Neuronal stem cell (in vitro differentiated cells): ENCODE measurements at regions not wholly inside any gene's neighbourhood (a gene's known extent, or its start where the extent isn't known, plus 50 kb on each side); places are given as distances from the start of the nearest gene placed in this dataset.

ENCODE experiments used
- DNase-seq: peaks from one replicate; pipeline ENCODE4 v3.0.0-alpha.2; 2013; ENCODE audit warnings: low spot score
- H2AFZ ChIP-seq: one replicate; pipeline ENCODE4 v1.6.1; 2013; ENCODE audit warnings: mild to moderate bottlenecking, low read length, inconsistent platforms
- H2AK5ac ChIP-seq: 2 replicates; pipeline ENCODE4 v1.6.1; 2013; ENCODE audit warnings: low read depth, mild to moderate bottlenecking, inconsistent platforms, low read length, moderate library complexity, mixed read lengths
- H2BK120ac ChIP-seq: 2 replicates; pipeline ENCODE4 v1.6.1; 2013; ENCODE audit warnings: low read depth, mild to moderate bottlenecking, inconsistent platforms, low read length, moderate library complexity, mixed read lengths
- H2BK12ac ChIP-seq: one replicate; pipeline ENCODE4 v1.6.1; 2013; ENCODE audit warnings: low read length, inconsistent platforms
- H2BK15ac ChIP-seq: 2 replicates; pipeline ENCODE4 v1.6.1; 2013; ENCODE audit warnings: mild to moderate bottlenecking, low read length, inconsistent platforms, mixed read lengths
- H2BK5ac ChIP-seq: one replicate; pipeline ENCODE4 v1.6.1; 2013; ENCODE audit warnings: inconsistent platforms, mild to moderate bottlenecking, low read length, moderate library complexity
- H3K14ac ChIP-seq: one replicate; pipeline ENCODE4 v1.6.1; 2013; ENCODE audit warnings: low read length, inconsistent platforms
- H3K18ac ChIP-seq: 2 replicates; pipeline ENCODE4 v1.6.1; 2013; ENCODE audit warnings: low read length, inconsistent platforms
- H3K23ac ChIP-seq: 2 replicates; pipeline ENCODE4 v1.6.1; 2013; ENCODE audit warnings: low read depth, mild to moderate bottlenecking, mixed read lengths, low read length, inconsistent platforms; ENCODE audit not compliant: poor library complexity
- H3K27ac ChIP-seq: replicated peaks from 3 replicates; pipeline ENCODE4 v1.5.1; 2013; ENCODE audit warnings: low read length, inconsistent platforms
- H3K27me3 ChIP-seq, 3 experiments: 2 replicates each; pipeline ENCODE4 v1.6.1; 2013; ENCODE audit warnings: low read length in 3 of 3, mild to moderate bottlenecking in 2 of 3, inconsistent platforms in 1 of 3, low read depth in 1 of 3, mixed read lengths in 1 of 3, moderate library complexity in 1 of 3; ENCODE audit not compliant: control insufficient read depth in 3 of 3, insufficient read depth in 3 of 3
- H3K36me3 ChIP-seq, 2 donors: replicated peaks in 1 of 2; 2 replicates each; pipeline ENCODE4 v1.6.1; 2013; ENCODE audit warnings: low read length in 2 of 2; ENCODE audit not compliant: control insufficient read depth in 2 of 2, insufficient read depth in 2 of 2
- H3K4ac ChIP-seq: 2 replicates; pipeline ENCODE4 v1.6.1; 2013; ENCODE audit warnings: inconsistent platforms, mild to moderate bottlenecking, low read length, moderate library complexity
- H3K4me1 ChIP-seq, 2 donors: 1 replicate in 1 of 2; 2 replicates in 1 of 2; pipeline ENCODE4 v1.6.1; 2013; ENCODE audit warnings: low read length in 2 of 2, low read depth in 1 of 2; ENCODE audit not compliant: control insufficient read depth in 2 of 2, insufficient read depth in 1 of 2
- H3K4me2 ChIP-seq: one replicate; pipeline ENCODE4 v1.6.1; 2013; ENCODE audit warnings: mild to moderate bottlenecking, low read length, inconsistent platforms; ENCODE audit not compliant: insufficient read depth, poor library complexity, severe bottlenecking
- H3K4me3 ChIP-seq, 2 donors: 2 replicates each; pipeline ENCODE4 v1.5.1; 2013; ENCODE audit warnings: low read length in 2 of 2, mild to moderate bottlenecking in 2 of 2, inconsistent platforms in 1 of 2, moderate library complexity in 1 of 2
- H3K79me1 ChIP-seq: one replicate; pipeline ENCODE4 v1.6.1; 2013; ENCODE audit warnings: low read depth, mild to moderate bottlenecking, inconsistent platforms, low read length, moderate library complexity
- H3K9ac ChIP-seq: one replicate; pipeline ENCODE4 v1.6.1; 2013; ENCODE audit warnings: mild to moderate bottlenecking, low read depth, low read length, inconsistent platforms; ENCODE audit not compliant: poor library complexity
- H3K9me3 ChIP-seq, 2 donors: replicated peaks in 1 of 2; 2 replicates each; pipeline versions ENCODE3 to v1.6.1; 2013; ENCODE audit warnings: low read length in 2 of 2, mild to moderate bottlenecking in 2 of 2, inconsistent platforms in 1 of 2, low read depth in 1 of 2, mixed read lengths in 1 of 2, moderate library complexity in 1 of 2; ENCODE audit not compliant: control insufficient read depth in 2 of 2, insufficient read depth in 1 of 2
- H4K8ac ChIP-seq: one replicate; pipeline ENCODE4 v1.6.1; 2013; ENCODE audit warnings: low read depth, mild to moderate bottlenecking, inconsistent platforms, low read length, moderate library complexity
- H4K91ac ChIP-seq: one replicate; pipeline ENCODE4 v1.6.1; 2013; ENCODE audit warnings: low read length, low read depth, mild to moderate bottlenecking, inconsistent platforms; ENCODE audit not compliant: poor library complexity
- WGBS, 2 donors: extraction: QIAGEN DNeasy Blood & Tissue Kit; methylation state at CpG; one replicate each; pipeline ENCODE4 v1.1.7; 2013; ENCODE audit warnings: missing lambda C conversion rate in 2 of 2, mixed read lengths in 1 of 2; ENCODE audit not compliant: insufficient read length in 2 of 2, insufficient replicate concordance in 1 of 2; ENCODE audit errors: extremely low coverage in 2 of 2; 5-methylcytosine and 5-hydroxymethylcytosine counted together

- no peak overlapping the region for H3K18ac ChIP-seq
- H3K14ac ChIP-seq = peak overlapping the region; percentile 47
- no peak overlapping the region for H2BK5ac ChIP-seq
- no peak overlapping the region for H2AK5ac ChIP-seq
- DNase-seq = no peak
- WGBS, 2 donors = no CpG with 5 or more reads among the region's 28 CpGs
- no peaks in the 10 kb centered on the region for H3K27me3 ChIP-seq
- peak overlapping the region in 1 of 2 donors; percentile 7 for H3K4me3 ChIP-seq
- H2BK120ac ChIP-seq = no peak overlapping the region
- H3K27ac ChIP-seq = no peak overlapping the region
- no peaks in the 10 kb centered on the region for H3K36me3 ChIP-seq
- no peak overlapping the region for H2BK12ac ChIP-seq
- H3K23ac ChIP-seq = no peak overlapping the region
- H3K79me1 ChIP-seq = no peaks in the 10 kb centered on the region
- no peak overlapping the region for H4K8ac ChIP-seq
- no peaks in the 10 kb centered on the region for H3K9me3 ChIP-seq
- no peak overlapping the region for H3K4ac ChIP-seq
- no peak overlapping the region for H3K9ac ChIP-seq
- H3K4me2 ChIP-seq = no peak overlapping the region
- peaks cover 4 to 19% of the 10 kb centered on the region in 2 donors for H3K4me1 ChIP-seq
- H2BK15ac ChIP-seq = no peak overlapping the region
- H2AFZ ChIP-seq = peak overlapping the region; percentile 0
- no peak overlapping the region for H4K91ac ChIP-seq
These were observed 276.4 kb upstream of the SFSWAP start for GRCh38 chr12:131434208-131435125.

GRCh38 chr12:131436922-131437705, 273.8 kb upstream of the SFSWAP start:
- peaks cover 4 to 19% of the 10 kb centered on the region in 2 donors for H3K4me1 ChIP-seq
- WGBS, 2 donors = no CpG with 5 or more reads among the region's 10 CpGs

GRCh38 chr12:131437706-131438492, 273.0 kb upstream of the SFSWAP start:
- Histone ChIP-seq H2BK120ac (no peak overlapping the region), H2AFZ (no peak overlapping the region), H3K27me3 (no peaks in the 10 kb centered on the region), H3K14ac (no peak overlapping the region), H2BK5ac (no peak overlapping the region), H2BK12ac (no peak overlapping the region), H2BK15ac (no peak overlapping the region), H3K9ac (no peak overlapping the region), H4K8ac (no peak overlapping the region), H3K4me3 (no peak overlapping the region), H3K4me1 (peaks cover 0 to 13% of the 10 kb centered on the region in 2 donors), H3K18ac (no peak overlapping the region), H3K36me3 (no peaks in the 10 kb centered on the region), H3K9me3 (no peaks in the 10 kb centered on the region), H3K4me2 (no peak overlapping the region), H4K91ac (no peak overlapping the region), H3K4ac (no peak overlapping the region), H3K79me1 (no peaks in the 10 kb centered on the region), H3K23ac (no peak overlapping the region), H2AK5ac (no peak overlapping the region), H3K27ac (no peak overlapping the region)
- no peak for DNase-seq
- WGBS, 2 donors = no CpG with 5 or more reads among the region's 9 CpGs

More at GRCh38 chr12:131436922-131437705, 273.8 kb upstream of the SFSWAP start:
- Histone ChIP-seq H3K4me2 (no peak overlapping the region), H3K14ac (no peak overlapping the region), H3K27ac (no peak overlapping the region), H3K4ac (no peak overlapping the region), H2BK5ac (no peak overlapping the region), H3K18ac (no peak overlapping the region), H3K4me3 (no peak overlapping the region), H2BK15ac (no peak overlapping the region), H3K27me3 (no peaks in the 10 kb centered on the region), H3K36me3 (no peaks in the 10 kb centered on the region), H2AK5ac (no peak overlapping the region), H2AFZ (peak overlapping the region; percentile 19), H3K23ac (no peak overlapping the region), H3K9me3 (no peaks in the 10 kb centered on the region), H2BK120ac (no peak overlapping the region), H3K79me1 (no peaks in the 10 kb centered on the region), H4K8ac (no peak overlapping the region), H4K91ac (no peak overlapping the region), H2BK12ac (no peak overlapping the region), H3K9ac (no peak overlapping the region)
- no peak for DNase-seq
